ENCODE measurements at regions not wholly inside any gene's neighbourhood (a gene's known extent, or its start where the extent isn't known, plus 50 kb on each side); places are given as distances from the start of the nearest gene placed in this dataset.

GRCh38 chr13:64371461-64371860 lies 2858.7 kb downstream of the PCDH9 start:
- TF ChIP-seq GATA2 (IDR thresholded peaks at IDR 0.05; ENCODE audit: low read depth, low read length) (no peak), GATA3 (IDR thresholded peaks at IDR 0.05; ENCODE audit: low read depth, low read length) (no peak)
